ENCODE measurements at regions not wholly inside any gene's neighbourhood (a gene's known extent, or its start where the extent isn't known, plus 50 kb on each side); places are given as distances from the start of the nearest gene placed in this dataset.
A peak's percentile ranks its signal among the peaks of the same experiment; 100 is the strongest.

- TF ChIP-seq CTCF (IDR thresholded peaks at IDR 0.05; ENCODE audit: low read depth, low read length, missing input control) (peak; percentile 20), GABPA (IDR thresholded peaks at IDR 0.05 in 1 of 2, conservative IDR thresholded peaks at IDR 0.05 in 1 of 2) (no peak), RXRA (IDR thresholded peaks at IDR 0.05) (no peak), JUND (IDR thresholded peaks at IDR 0.05) (no peak), SP1 (IDR thresholded peaks at IDR 0.05) (no peak), TAF1 (conservative IDR thresholded peaks at IDR 0.05) (no peak), EGR1 (IDR thresholded peaks at IDR 0.05; ENCODE audit: low read depth in 2 of 2) (no peak), REST (IDR thresholded peaks at IDR 0.05) (no peak)
Measured at GRCh38 chr3:7800006-7800780, 701.4 kb upstream of the LMCD1 start.
